NB4 (cell line): ENCODE measurements at regions not wholly inside any gene's neighbourhood (a gene's known extent, or its start where the extent isn't known, plus 50 kb on each side); places are given as distances from the start of the nearest gene placed in this dataset.

Experiments used
- DNase-seq: peaks from one replicate; pipeline ENCODE4 v3.0.0; 2010; ENCODE audit warnings: low read depth
- H3K4me3 ChIP-seq: one replicate; pipeline ENCODE4 v1.5.1; 2011; ENCODE audit warnings: mild to moderate bottlenecking, low read depth, low read length, moderate library complexity
- MYC ChIP-seq: IDR thresholded peaks from 2 replicates; pipeline ENCODE4 v1.6.1; 2011; ENCODE audit warnings: low read depth, low read length
- POLR2A ChIP-seq: IDR thresholded peaks from 2 replicates; pipeline ENCODE4 v1.6.1; 2011; ENCODE audit warnings: mild to moderate bottlenecking; ENCODE audit not compliant: insufficient read length; ENCODE audit errors: extremely low read depth
- TF ChIP-seq, protein P1 (sequence below): IDR thresholded peaks from one replicate; pipeline ENCODE4 v1.5.1; 2012; ENCODE audit warnings: low read depth, low read length
- TF ChIP-seq, protein P2 (sequence below): IDR thresholded peaks from 2 replicates; pipeline ENCODE4 v1.6.1; 2011; ENCODE audit warnings: low read depth, low read length

DNA sequence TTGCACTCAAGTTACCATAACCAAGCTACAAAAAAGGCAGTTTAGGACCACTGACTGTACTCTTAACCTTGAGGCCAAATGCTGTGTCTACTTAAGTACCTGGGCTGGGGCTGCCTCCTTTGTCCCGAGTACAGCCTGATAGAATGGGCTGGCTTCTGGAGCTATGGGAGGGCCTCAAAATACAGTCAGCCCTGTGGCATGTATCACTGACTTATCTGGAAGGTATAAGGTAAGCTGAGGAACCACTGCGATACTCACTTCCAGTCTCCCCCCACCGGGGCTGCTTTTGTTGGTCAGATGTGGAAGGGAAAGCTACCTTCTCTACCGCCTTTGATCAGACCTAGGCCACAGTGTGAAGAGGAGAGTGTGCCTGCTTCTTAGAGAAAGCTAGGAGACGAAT, 404.8 kb downstream of the ARHGEF28 start:
- TF ChIP-seq MYC (no peak), POLR2A (no peak)
- TF ChIP-seq, protein P1, sequence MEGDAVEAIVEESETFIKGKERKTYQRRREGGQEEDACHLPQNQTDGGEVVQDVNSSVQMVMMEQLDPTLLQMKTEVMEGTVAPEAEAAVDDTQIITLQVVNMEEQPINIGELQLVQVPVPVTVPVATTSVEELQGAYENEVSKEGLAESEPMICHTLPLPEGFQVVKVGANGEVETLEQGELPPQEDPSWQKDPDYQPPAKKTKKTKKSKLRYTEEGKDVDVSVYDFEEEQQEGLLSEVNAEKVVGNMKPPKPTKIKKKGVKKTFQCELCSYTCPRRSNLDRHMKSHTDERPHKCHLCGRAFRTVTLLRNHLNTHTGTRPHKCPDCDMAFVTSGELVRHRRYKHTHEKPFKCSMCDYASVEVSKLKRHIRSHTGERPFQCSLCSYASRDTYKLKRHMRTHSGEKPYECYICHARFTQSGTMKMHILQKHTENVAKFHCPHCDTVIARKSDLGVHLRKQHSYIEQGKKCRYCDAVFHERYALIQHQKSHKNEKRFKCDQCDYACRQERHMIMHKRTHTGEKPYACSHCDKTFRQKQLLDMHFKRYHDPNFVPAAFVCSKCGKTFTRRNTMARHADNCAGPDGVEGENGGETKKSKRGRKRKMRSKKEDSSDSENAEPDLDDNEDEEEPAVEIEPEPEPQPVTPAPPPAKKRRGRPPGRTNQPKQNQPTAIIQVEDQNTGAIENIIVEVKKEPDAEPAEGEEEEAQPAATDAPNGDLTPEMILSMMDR = no peak
- TF ChIP-seq, protein P2, sequence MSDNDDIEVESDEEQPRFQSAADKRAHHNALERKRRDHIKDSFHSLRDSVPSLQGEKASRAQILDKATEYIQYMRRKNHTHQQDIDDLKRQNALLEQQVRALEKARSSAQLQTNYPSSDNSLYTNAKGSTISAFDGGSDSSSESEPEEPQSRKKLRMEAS = no peak
- H3K4me3 ChIP-seq = no peak overlapping the region
- no peak for DNase-seq

DNA sequence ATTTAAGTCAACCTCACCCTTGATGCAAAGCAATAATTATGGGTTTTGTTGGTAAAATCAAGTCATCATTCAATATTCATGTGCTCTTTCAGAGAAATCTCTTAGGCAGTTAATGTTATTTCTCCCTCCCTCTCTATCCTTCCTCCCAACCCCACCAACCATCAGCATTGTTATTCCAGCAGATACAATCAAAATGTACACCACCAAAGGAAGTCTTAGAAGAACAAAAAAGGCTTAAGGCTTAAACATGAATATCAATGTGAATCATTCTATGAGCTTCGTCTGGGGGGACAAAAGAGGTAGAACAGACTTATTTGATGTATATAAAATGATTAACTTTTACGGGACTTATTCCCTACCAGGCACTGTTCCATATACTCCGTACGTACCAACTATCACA, 404.4 kb downstream of the ARHGEF28 start:
- H3K4me3 ChIP-seq = no peak overlapping the region
- TF ChIP-seq MYC (no peak), POLR2A (no peak)
- TF ChIP-seq, protein P2 = no peak
- TF ChIP-seq, protein P1 = no peak
- DNase-seq = no peak

DNA sequence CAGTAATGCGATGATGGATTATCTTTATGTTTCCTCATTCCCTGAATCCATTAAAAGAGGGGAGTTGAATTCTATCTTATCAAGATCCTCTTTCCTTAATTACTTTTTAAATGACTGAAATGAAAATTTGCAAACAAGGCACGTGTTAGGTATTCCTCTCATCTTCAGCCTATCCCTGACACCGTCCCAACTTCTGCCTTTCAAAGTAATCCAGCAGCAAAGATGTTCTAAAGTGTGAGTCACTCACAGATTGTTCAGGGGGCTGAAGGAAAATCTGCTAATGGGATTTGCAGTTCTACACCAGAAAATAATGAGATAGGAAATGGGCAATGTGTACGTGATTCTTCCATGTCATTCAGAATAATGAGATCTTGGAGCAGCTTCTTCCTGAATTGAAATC, 403.0 kb downstream of the ARHGEF28 start:
- DNase-seq = no peak
- TF ChIP-seq, protein P1 = no peak
- TF ChIP-seq, protein P2 = no peak
- TF ChIP-seq POLR2A (no peak), MYC (no peak)
- H3K4me3 ChIP-seq = no peak overlapping the region

DNA sequence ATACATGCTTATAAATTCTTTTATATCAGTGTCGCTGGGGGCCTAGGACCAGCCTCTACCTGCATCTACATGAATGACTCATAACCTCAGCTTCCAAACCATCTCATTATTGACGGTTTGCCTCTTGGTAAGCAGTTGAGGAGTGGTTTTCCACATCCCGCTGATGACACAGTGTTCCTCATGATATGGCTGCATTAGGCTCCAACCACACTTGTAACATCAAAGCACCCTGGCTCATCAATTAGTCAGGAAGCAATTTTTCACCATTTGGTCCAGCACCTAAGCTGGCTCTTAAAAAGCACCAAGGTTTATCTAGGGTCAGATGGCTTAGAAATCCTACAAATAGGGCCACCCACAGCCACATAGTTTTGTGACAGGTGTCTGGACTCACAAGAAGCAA, 402.4 kb downstream of the ARHGEF28 start:
- DNase-seq = no peak
- TF ChIP-seq, protein P2 = no peak
- TF ChIP-seq MYC (no peak), POLR2A (no peak)
- H3K4me3 ChIP-seq = no peak overlapping the region

DNA sequence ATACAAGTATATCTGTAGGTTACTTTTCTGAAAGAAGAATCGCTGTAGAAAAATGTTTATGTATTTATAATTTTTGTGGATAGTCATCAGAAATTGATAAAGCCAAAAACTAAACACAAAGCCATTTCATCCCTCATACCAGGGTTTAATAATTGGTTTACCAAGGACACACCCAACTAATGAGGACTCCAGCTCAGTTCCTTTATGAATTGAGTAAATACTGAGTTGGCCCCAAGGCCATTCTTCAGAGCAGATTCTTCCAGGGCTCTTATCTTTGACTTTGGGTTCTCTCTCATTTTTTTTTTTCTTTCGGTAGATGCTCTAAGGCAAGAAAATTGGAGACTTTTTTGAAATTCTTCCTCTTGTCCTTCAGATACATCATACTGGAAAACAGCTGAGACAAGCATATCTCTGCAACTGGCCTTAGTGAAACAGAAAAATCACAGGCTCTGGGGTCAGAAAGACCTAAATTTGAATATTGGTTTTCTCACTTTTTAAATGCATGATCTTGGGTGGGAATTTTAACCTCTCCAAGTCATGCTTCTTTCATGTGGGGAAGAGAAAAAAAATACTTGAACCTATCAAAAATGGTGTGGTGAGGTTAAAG, 401.8 kb downstream of the ARHGEF28 start:
- H3K4me3 ChIP-seq = no peak overlapping the region
- no peak for DNase-seq
- no peak for TF ChIP-seq MYC
- TF ChIP-seq, protein P2 = no peak
- TF ChIP-seq, protein P1 = no peak
- no peak for TF ChIP-seq POLR2A

- no peak for DNase-seq
- TF ChIP-seq POLR2A (no peak), MYC (no peak)
- TF ChIP-seq, protein P1 = no peak
- TF ChIP-seq, protein P2 = no peak
- H3K4me3 ChIP-seq = no peak overlapping the region
Observed at GRCh38 chr5:74026310-74026709, 400.3 kb downstream of the ARHGEF28 start.
